ENCODE measurements at regions not wholly inside any gene's neighbourhood (a gene's known extent, or its start where the extent isn't known, plus 50 kb on each side); places are given as distances from the start of the nearest gene placed in this dataset.
"Not testable (repeated sequence)": the region's sequence is repeated elsewhere in the genome, so short reads cannot be mapped to it uniquely, and the experiment has no call there.

DNA sequence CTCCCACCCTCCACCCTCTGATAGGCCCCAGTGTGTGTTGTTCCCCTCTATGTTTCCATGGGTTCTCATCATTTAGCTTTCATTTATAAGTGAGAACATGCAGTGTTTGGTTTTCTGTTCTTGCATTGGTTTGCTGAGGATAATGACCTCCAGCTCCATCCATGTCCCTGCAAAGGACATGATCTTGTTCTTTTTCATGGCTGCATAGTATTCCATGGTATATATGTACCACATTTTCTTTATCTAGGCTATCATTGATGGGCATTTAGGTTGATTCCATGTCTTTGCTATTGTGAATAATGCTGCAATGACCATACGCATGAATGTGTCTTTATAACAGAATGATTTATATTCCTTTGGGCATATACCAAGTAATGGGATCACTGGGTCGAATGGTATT lies 59.1 kb upstream of the STC2 start:
- TF ChIP-seq, protein P1, sequence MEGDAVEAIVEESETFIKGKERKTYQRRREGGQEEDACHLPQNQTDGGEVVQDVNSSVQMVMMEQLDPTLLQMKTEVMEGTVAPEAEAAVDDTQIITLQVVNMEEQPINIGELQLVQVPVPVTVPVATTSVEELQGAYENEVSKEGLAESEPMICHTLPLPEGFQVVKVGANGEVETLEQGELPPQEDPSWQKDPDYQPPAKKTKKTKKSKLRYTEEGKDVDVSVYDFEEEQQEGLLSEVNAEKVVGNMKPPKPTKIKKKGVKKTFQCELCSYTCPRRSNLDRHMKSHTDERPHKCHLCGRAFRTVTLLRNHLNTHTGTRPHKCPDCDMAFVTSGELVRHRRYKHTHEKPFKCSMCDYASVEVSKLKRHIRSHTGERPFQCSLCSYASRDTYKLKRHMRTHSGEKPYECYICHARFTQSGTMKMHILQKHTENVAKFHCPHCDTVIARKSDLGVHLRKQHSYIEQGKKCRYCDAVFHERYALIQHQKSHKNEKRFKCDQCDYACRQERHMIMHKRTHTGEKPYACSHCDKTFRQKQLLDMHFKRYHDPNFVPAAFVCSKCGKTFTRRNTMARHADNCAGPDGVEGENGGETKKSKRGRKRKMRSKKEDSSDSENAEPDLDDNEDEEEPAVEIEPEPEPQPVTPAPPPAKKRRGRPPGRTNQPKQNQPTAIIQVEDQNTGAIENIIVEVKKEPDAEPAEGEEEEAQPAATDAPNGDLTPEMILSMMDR (IDR thresholded peaks at IDR 0.05): not testable (repeated sequence)
- not testable (repeated sequence) for TF ChIP-seq POLR2A, EP300, POLR2AphosphoS5 (IDR thresholded peaks at IDR 0.05)

Data from stomach (tissue), 4 donors.